IPS-NIHi11 (cell line): ENCODE measurements at regions not wholly inside any gene's neighbourhood (a gene's known extent, or its start where the extent isn't known, plus 50 kb on each side); places are given as distances from the start of the nearest gene placed in this dataset.

Source experiments
- DNase-seq: peaks from one replicate; pipeline ENCODE4 v3.0.0; 2012; ENCODE audit warnings: mixed read lengths, low spot score

DNA sequence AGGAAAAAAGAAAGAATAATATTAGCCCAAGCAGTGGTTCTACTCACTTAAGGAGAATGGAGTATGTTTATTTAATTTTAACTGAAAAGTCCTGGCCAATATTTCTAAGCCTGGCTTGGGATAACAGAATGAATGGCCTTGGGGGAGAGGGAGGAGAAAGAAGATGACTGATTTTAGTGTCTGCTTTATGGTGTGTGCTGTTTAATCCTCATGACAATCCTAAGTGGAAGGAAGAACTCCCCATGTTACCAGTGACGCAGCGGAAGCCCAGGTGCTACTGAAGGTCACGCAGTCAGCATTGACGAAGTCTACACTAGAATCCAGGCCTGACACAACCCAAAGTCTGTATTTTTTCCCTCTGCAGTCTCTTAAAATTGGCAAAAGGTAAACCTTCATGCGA lies 50.5 kb downstream of the PALM2AKAP2 start:
- no peak for DNase-seq

- DNase-seq: no peak
Measured at GRCh38 chr9:109831998-109832658, 52.1 kb downstream of the PALM2AKAP2 start.

- DNase-seq: no peak
Measured at GRCh38 chr9:109834855-109835254, 54.9 kb downstream of the PALM2AKAP2 start.

GRCh38 chr9:109843641-109844040 lies 63.6 kb downstream of the PALM2AKAP2 start:
- DNase-seq: no peak

GRCh38 chr9:109845226-109845625 lies 65.2 kb downstream of the PALM2AKAP2 start:
- DNase-seq: no peak

DNA sequence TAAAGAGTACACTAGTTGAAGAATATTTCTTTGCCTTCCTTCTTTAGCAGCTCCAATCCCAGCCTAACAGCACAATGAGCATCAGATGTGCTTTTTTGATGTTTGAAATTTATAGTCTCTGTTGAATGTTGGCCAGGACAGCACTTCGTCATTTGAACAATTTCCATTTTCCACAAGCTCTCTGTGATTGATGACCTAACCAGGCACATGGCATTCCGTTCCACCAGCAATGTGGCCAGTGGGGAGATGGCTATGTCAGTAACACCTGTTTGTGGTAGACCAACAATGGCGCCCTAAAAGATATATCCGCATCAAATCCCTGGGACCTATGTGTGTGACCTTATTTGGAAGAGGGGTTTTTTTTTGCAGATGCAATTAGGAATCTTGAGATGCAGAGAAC lies 66.8 kb downstream of the PALM2AKAP2 start:
- no peak for DNase-seq

DNA sequence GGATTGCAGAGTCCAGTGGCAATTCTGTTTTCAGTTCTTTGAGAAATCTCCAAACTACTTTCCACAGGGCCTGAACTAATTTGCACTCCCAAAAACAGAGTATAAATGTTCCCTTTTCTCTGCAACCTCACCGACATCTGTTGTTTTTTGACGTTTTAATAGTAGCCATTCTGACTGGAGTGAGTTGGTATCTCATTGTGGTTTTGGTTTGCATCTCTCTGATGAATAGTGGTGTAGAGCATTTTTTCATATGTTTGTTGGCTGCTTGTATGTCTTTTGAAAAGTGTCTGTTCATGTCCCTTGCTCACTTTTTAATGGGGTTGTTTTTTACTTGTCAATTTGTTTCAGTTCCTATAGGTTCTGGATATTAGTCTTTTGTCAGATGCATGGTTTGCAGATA lies 72.6 kb downstream of the PALM2AKAP2 start:
- no peak for DNase-seq

DNA sequence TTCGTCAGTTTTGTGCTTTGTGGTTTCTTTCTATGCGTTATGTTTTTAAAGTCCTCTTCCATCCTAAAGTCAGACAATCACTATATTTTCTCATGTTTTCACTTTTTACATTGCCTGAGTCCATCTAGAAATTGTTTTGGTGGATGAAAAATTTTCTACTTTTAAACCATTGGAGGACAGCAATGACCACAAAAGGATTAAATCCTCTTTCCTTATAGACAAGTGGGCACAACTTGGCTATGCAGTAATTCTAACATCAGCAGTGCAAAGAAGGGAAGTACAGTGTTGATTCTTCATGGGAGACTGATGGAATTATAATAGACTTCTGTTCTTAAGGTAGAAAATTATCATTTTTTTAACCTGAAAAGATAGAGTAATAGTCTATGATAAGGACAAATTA lies 75.5 kb downstream of the PALM2AKAP2 start:
- DNase-seq: no peak

- peak; percentile 41 for DNase-seq
Measured at GRCh38 chr9:109856785-109857184, 76.8 kb downstream of the PALM2AKAP2 start.

- DNase-seq: no peak
Measured at GRCh38 chr9:109857336-109857735, 77.3 kb downstream of the PALM2AKAP2 start.

DNA sequence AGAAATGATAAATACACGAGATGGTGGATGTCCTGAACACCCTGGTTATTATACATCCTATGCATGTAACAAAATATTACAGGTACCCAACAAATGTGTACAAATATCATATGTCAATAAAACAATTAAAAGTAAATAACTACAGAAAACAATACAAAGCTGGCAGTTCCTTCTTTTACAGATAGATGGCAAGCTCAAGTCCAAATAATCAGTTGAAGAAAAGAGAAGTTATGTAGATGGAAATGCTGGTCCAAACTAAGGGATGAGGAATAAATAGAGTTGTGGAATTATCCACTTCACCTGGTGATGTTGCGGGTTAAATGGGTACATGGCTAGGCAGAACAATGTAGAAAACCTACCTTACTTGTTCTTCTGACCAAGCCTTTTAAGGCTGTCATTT lies 79.4 kb downstream of the PALM2AKAP2 start:
- no peak for DNase-seq

DNA sequence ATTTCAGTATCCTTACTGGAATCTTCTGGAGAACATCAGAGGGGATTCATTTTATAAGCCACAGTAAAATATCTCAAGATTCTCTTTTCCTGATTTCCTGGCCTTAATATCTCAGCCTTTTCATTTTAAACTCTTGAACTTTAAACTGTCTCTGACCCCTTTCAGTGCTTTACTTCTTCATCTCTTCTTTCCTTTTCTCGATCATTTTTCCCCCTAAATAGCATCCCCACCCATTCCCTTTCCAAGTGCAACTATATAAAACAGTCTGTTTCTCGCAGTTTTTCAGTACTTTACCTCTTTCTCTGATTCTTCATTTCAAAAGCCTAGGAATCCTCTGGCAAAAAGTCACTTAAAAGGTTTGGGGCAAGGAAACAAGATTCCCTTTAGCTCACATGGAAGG lies 80.5 kb downstream of the PALM2AKAP2 start:
- no peak for DNase-seq

- no peak for DNase-seq
Measured at GRCh38 chr9:109861499-109861898, 81.5 kb downstream of the PALM2AKAP2 start.

DNA sequence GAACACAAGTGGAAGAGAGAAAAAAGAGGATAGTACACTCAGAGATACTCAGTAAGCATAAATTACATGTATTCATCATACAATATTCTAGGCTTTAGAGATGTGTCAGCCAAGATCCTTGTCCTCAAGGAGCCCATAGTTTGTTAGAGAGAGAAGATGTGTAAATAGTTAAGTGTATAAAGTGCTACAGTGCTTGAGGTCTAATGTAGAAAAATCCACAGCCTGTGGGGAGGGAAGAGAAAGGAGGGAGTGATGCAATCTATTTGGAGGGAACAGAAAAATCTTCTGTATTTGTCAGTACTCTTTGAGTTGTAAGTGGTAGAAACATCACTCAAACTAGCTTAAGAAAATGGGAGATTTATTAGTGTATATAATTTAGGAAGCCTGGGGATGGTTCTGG lies 81.9 kb downstream of the PALM2AKAP2 start:
- no peak for DNase-seq

DNA sequence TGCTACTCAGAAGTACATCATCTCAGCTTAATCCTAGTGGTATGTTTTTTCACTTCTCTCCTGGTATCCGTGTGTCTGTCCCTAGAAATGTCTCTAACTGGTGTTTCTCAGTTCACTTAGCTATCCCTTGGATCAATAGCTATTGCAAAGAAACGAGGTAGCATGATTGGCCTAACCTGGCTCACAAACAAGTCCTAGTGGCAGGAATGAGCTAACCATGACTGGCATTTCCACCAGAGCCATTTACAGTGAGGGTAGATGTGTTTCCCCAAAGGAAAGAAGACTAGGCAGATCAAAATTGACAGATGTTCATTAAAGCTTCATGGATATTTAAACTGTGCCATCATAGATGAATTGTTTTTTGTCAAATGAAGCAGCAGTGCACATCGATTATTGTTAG lies 82.5 kb downstream of the PALM2AKAP2 start:
- DNase-seq: no peak

- no peak for DNase-seq
Measured at GRCh38 chr9:109863961-109864360, 84.0 kb downstream of the PALM2AKAP2 start.

GRCh38 chr9:109865521-109865920 lies 85.5 kb downstream of the PALM2AKAP2 start:
- no peak for DNase-seq

DNA sequence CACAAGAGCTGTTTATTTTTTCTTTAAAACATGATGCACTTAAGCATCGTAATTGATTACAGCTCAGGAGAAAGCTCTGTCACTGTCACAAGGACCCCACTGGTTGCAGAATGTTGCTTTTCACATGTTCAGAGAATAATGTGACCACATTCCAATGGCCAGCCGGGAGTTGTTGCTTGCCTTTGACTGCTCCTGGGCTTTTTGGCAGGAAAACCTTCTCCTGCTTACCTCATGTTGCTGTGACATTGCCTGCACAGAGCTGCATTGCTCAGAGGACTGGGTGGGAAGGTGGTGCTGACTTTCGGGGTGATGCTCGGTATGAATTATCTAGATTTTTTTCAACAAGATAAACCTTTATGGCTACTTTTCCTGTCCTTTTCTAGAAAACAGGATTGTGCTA lies 88.2 kb downstream of the PALM2AKAP2 start:
- DNase-seq: no peak

DNA sequence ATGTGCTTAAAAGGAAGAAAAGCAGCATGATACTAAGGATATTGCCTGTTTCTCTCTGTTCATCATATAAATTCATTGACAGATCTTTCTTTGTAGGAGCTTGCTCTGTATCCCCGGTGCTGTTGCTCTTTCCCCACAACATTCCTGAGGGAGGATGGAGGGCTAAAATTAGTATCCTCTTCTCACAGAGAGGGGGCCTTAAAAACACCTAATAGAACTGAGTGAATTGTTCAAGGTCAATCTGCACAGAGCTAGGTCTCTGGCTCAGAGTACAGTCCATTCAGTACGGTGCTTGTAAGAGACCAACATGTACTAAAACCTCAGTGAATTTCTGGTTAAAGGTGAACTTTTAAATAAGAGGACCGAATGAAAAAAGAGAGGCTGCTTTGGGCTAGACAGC lies 88.7 kb downstream of the PALM2AKAP2 start:
- no peak for DNase-seq

DNA sequence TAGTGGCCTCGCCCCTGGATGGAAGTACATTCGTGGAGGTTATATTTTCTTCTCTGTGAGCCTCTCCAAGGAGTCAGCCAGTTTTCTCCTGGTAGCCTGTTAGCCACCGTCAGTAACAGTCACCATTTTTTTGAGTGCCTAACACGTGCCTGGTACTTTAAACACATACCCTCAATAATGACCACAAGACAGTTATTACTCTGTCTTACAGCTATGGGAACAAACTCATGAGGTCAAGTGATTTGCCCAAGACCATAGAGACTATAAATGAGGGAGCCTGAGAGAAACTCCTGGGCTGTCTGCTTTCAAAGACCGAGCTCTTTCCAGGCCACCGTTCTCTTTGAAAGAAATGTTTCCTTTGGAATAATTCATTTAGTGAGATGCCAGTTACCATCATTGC lies 90.4 kb downstream of the PALM2AKAP2 start:
- no peak for DNase-seq

DNA sequence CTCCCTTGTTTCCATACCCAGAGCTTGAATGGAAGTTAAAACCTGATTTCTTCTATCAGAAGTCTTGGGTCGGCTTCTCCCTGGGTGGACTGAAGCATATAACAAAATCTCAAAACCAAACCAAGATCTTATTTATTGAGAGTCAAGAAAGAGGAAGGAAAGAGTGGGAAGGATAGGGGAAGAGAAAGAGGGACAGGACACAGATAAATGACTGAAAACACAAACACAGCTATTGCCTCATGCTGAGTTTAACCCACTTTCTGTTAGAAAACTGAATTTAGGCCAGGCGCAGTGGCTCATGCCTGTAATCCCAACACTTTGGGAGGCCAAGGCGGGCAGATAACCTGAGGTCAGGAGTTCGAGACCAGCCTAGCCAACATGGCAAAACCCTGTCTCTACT lies 92.9 kb downstream of the PALM2AKAP2 start:
- DNase-seq: no peak

DNA sequence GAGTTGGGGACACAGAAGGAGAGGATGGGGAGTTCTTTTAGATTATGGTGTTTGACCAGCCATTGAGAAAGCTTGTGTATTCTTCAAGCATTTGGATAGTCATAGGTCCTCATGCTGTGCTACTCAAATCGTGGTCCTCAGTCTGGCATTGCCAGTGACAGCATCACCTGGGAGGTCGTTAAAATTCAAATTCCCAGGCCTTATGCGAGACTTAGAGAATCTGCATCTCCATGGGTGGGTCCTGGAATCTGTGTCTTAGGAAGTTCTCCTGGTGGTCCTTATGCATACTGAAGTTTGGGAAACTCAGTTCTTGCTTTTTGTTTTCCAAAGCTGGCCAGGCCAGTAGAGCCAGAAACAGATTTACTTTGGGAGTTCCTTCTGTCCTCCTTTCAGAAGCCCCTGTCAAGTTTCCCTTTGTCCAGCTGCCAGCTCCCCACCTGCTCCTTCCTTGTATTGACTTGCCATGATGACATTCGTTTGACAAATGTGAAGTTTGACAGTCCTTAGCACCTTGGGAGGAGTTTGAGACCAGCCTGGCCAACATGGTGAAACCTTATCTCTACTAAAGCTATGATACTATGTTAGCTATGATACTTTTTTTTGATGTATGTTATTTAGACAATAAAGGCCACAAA lies 95.6 kb downstream of the PALM2AKAP2 start:
- DNase-seq: no peak

DNA sequence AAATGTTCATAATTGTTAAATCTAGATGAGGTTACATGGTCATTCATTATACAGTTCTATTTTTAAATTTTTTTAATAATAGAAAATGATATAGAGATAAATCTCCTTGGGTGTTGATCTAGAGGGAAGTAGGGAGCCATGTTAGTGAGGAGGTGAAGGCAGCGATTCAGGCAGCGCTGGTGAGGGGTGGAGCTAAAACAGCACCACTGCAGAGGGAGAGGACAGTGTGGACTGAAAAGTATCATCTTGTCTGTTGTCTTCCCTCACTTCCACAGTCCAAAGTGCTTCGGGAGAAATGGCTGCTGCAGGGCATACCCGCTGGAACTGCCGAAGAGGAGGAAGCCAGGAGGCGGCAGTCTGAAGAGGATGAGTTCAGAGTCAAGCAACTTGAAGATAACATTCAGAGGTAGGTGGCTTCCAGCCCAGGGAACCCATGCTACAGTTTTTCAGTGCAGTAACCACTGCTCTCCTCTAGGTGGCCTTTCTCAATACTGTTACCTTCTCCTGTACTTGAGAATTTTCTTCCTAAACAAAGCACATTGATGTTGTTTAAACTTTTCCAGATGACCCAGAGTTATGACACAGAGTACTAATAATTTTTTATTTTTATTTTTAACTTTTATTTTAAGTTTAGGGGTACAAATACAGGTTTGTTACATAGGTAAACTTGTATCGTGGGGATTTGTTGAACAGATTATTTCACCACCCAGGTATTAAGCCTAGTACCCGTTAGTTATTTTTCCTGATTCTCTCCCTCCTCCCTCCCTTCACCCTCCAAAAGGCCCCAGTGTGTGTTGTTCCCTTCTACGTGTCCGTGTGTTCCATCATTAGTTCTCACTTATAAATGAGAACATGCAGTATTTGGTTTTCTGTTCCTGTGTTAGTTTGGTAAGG lies 100.5 kb downstream of the PALM2AKAP2 start:
- peak; percentile 70 for DNase-seq
